ENCODE measurements at regions not wholly inside any gene's neighbourhood (a gene's known extent, or its start where the extent isn't known, plus 50 kb on each side); places are given as distances from the start of the nearest gene placed in this dataset.

DNA sequence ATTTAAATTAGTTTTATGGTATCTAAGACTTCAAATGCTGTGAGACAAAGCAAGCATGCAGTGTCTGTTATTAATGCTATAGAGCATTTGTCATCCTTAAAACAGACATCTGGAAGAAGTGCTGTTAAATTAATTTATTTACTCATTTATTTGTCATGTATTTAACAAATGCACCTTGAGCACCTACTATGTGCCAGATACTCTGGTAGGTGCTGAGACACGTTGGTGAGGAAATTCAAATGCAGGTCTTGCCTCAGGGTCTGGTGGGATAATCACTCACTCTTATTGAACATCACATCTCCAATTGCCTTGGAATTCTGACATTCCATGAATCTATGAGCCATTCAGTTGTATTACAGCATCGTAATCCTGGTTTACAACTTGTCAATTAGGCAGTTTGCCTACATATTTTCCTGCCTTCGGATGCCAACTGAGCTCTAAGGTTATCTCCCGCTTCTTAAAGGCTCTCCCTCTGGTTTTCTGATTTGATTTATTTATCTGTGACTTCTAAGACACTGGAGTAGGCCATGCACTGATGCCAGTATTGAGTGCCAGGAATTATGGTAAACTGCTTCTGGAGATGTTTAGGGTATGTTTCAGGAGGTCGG is 56.0 kb upstream of the RPS23 start:
- in situ Hi-C loops (cut with HindIII; ENCODE audit: low pct_unique_long_range_greater_than_20kb, low sequenced_read_pairs), result no loop called here
- TF ChIP-seq SIN3A (IDR thresholded peaks at IDR 0.05; ENCODE audit: borderline replicate concordance, insufficient read depth, low read depth, low read length) (no peak), TCF7L2 (IDR thresholded peaks at IDR 0.05; ENCODE audit: low read depth, low read length) (no peak), POLR2AphosphoS5 (IDR thresholded peaks at IDR 0.05; ENCODE audit: low read depth, low read length) (no peak)
- TF ChIP-seq, protein P1, sequence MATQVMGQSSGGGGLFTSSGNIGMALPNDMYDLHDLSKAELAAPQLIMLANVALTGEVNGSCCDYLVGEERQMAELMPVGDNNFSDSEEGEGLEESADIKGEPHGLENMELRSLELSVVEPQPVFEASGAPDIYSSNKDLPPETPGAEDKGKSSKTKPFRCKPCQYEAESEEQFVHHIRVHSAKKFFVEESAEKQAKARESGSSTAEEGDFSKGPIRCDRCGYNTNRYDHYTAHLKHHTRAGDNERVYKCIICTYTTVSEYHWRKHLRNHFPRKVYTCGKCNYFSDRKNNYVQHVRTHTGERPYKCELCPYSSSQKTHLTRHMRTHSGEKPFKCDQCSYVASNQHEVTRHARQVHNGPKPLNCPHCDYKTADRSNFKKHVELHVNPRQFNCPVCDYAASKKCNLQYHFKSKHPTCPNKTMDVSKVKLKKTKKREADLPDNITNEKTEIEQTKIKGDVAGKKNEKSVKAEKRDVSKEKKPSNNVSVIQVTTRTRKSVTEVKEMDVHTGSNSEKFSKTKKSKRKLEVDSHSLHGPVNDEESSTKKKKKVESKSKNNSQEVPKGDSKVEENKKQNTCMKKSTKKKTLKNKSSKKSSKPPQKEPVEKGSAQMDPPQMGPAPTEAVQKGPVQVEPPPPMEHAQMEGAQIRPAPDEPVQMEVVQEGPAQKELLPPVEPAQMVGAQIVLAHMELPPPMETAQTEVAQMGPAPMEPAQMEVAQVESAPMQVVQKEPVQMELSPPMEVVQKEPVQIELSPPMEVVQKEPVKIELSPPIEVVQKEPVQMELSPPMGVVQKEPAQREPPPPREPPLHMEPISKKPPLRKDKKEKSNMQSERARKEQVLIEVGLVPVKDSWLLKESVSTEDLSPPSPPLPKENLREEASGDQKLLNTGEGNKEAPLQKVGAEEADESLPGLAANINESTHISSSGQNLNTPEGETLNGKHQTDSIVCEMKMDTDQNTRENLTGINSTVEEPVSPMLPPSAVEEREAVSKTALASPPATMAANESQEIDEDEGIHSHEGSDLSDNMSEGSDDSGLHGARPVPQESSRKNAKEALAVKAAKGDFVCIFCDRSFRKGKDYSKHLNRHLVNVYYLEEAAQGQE (IDR thresholded peaks at IDR 0.05; ENCODE audit: insufficient read depth in 1 of 2, low read depth in 2 of 2, low read length in 1 of 2), result no peak
- TF ChIP-seq, protein P2, sequence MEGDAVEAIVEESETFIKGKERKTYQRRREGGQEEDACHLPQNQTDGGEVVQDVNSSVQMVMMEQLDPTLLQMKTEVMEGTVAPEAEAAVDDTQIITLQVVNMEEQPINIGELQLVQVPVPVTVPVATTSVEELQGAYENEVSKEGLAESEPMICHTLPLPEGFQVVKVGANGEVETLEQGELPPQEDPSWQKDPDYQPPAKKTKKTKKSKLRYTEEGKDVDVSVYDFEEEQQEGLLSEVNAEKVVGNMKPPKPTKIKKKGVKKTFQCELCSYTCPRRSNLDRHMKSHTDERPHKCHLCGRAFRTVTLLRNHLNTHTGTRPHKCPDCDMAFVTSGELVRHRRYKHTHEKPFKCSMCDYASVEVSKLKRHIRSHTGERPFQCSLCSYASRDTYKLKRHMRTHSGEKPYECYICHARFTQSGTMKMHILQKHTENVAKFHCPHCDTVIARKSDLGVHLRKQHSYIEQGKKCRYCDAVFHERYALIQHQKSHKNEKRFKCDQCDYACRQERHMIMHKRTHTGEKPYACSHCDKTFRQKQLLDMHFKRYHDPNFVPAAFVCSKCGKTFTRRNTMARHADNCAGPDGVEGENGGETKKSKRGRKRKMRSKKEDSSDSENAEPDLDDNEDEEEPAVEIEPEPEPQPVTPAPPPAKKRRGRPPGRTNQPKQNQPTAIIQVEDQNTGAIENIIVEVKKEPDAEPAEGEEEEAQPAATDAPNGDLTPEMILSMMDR (IDR thresholded peaks at IDR 0.05), result no peak
- POLR2A ChIA-PET, result no interaction called here

DNA sequence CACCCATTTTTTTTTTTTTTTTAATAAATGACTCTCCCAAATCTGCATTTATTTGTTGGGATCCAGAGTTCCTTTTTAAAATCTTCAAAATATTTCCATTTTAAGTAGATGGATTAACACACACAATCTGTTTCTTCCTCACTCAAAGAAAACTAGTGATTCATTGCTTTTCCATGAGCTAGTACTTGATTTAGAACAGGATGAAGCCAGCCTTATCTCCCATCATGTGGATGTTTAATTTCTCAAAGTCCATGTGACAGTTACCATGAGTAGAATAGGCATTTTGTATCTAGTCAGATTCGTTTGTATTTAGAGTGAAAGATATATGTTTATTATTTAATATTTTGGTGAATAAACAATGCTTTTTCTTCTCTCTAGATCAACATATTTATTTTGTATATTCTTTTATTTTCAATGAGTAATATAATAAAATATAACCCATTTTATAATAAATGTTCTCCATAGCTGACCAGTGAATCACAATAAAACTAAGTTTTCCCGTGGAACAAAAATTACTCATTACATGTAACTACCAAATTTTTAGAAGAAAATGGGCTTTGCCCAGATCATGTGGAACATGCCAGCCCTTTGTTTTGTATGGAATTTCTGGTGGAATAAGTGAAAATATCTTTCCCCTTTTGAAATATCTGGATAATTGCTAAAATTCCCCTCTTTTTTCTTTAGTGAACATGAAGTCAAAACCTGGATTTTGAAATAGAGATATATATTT is 54.9 kb upstream of the RPS23 start:
- H3K27ac ChIP-seq (ENCODE audit: low read length), result no peak overlapping the region
- CTCF ChIA-PET, result no interaction called here
- no peak for TF ChIP-seq POLR2AphosphoS5 (IDR thresholded peaks at IDR 0.05; ENCODE audit: low read depth, low read length)
- TF ChIP-seq SIN3A (IDR thresholded peaks at IDR 0.05; ENCODE audit: borderline replicate concordance, insufficient read depth, low read depth, low read length), result no peak
- TF ChIP-seq, protein P1 (IDR thresholded peaks at IDR 0.05; ENCODE audit: insufficient read depth in 1 of 2, low read depth in 2 of 2, low read length in 1 of 2), result no peak
- TF ChIP-seq, protein P2 (IDR thresholded peaks at IDR 0.05), result no peak
- TF ChIP-seq TCF7L2 (IDR thresholded peaks at IDR 0.05; ENCODE audit: low read depth, low read length), result no peak

More for the DNA sequence above, 56.0 kb upstream of the RPS23 start:
- DNase-seq (ENCODE audit: low read depth, low spot score), result no peak
- Histone ChIP-seq H3K4me1 (ENCODE audit: control insufficient read depth, insufficient read depth, low read length) (no peaks in the 10 kb centered on the region), H3K27me3 (ENCODE audit: control insufficient read depth, insufficient read depth, low read length) (0 out of 2 replicates have a peak, but pooled peaks cover 3% of the 10 kb centered on the region), H3K9me3 (ENCODE audit: control insufficient read depth, insufficient read depth, low read depth, low read length) (no peaks in the 10 kb centered on the region), H3K36me3 (ENCODE audit: control insufficient read depth, insufficient read depth, low read length) (no peaks in the 10 kb centered on the region), H3K27ac (ENCODE audit: low read length) (no peak overlapping the region), H3K4me3 (ENCODE audit: low read depth in 2 of 2, low read length in 2 of 2) (no peak overlapping the region)
- ATAC-seq, result no peak
- intact Hi-C loops (cut with micrococcal nuclease; ENCODE audit: unreplicated experiment), result no loop called here
- CTCF ChIA-PET, result interaction anchor here (0.6 kb wide), 1 partner anchor 368 kb away, joined by 3 read pairs; no protein-coding TSS in a partner anchor
- BruUV-seq (replicated peaks), result no TSS peak

More for the DNA sequence above, 54.9 kb upstream of the RPS23 start:
- POLR2A ChIA-PET, result no interaction called here
- in situ Hi-C loops (cut with HindIII; ENCODE audit: low pct_unique_long_range_greater_than_20kb, low sequenced_read_pairs) (no loop called here), intact Hi-C loops (cut with micrococcal nuclease; ENCODE audit: unreplicated experiment) (no loop called here)
- no peaks in the 10 kb centered on the region for H3K4me1 ChIP-seq (ENCODE audit: control insufficient read depth, insufficient read depth, low read length)
- H3K4me3 ChIP-seq (ENCODE audit: low read depth in 2 of 2, low read length in 2 of 2), result no peak overlapping the region
- ATAC-seq (no peak), DNase-seq (ENCODE audit: low read depth, low spot score) (no peak)
- no peaks in the 10 kb centered on the region for H3K9me3 ChIP-seq (ENCODE audit: control insufficient read depth, insufficient read depth, low read depth, low read length)
- no peaks in the 10 kb centered on the region for H3K36me3 ChIP-seq (ENCODE audit: control insufficient read depth, insufficient read depth, low read length)
- H3K27me3 ChIP-seq (ENCODE audit: control insufficient read depth, insufficient read depth, low read length), result 0 out of 2 replicates have a peak, but pooled peaks cover 3% of the 10 kb centered on the region
- BruUV-seq (replicated peaks), result no TSS peak
